ENCODE measurements at regions not wholly inside any gene's neighbourhood (a gene's known extent, or its start where the extent isn't known, plus 50 kb on each side); places are given as distances from the start of the nearest gene placed in this dataset.
"Not testable (repeated sequence)": the region's sequence is repeated elsewhere in the genome, so short reads cannot be mapped to it uniquely, and the experiment has no call there.

DNA sequence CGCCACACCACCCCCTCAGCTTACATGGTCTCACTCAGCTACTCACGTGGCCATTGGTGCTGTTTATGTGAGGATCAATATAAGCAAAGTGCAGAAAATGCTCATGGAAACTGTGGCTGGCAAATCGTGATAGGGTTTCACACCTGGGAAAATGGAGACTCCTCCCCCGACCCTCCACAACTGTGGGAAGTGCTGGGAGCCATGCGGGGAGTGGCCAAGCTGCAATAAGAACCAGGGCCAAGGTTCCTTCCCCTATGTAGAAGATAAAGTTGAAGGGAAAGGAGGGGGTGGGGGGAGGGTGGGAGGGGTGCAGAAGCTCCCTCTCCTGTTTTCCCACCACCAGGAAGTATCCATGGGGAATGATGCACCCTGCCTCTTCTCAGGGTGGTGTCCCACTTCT lies 145.5 kb upstream of the MAMLD1 start:
- DNase-seq: no peak

DNA sequence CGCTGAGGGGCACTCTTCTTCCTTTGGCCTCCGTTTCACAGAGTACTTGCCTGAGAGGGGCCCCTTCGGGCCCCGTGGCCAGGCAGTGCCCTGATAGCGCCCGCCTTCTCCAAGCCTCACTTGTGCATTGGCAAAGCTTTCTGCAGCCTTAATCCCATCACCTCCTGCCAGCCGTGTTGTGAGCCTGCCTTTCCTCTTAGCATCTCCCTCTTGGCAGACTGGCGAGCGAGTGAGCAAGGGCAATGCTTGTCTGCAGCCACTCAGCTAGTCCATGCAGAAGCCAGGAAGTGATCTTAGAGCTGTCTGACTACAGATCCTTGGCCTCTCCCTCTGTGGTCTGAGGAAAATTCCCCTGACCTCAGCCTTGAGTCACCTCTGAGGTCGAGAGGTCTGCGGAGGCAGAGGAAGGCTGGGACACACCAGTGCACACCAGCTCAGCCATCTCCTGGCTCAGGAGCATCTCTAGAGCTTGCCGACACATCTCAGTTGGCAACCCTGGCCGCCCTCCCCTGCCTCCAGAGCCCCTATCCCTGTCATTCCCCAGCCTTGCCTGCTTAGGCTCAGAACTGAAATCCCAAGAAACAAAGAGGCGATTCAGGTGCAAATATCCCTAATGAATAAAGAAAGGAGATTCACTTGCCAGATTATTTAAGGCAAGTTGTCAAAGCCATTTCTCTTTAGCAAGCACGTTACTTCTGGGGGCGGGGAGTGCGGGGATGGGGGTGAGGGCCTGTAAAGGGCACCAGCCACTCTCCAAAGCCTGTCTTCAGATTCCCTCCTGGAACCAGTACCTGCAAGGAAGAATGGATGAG lies 143.5 kb upstream of the MAMLD1 start:
- peak; percentile 55 for DNase-seq

DNA sequence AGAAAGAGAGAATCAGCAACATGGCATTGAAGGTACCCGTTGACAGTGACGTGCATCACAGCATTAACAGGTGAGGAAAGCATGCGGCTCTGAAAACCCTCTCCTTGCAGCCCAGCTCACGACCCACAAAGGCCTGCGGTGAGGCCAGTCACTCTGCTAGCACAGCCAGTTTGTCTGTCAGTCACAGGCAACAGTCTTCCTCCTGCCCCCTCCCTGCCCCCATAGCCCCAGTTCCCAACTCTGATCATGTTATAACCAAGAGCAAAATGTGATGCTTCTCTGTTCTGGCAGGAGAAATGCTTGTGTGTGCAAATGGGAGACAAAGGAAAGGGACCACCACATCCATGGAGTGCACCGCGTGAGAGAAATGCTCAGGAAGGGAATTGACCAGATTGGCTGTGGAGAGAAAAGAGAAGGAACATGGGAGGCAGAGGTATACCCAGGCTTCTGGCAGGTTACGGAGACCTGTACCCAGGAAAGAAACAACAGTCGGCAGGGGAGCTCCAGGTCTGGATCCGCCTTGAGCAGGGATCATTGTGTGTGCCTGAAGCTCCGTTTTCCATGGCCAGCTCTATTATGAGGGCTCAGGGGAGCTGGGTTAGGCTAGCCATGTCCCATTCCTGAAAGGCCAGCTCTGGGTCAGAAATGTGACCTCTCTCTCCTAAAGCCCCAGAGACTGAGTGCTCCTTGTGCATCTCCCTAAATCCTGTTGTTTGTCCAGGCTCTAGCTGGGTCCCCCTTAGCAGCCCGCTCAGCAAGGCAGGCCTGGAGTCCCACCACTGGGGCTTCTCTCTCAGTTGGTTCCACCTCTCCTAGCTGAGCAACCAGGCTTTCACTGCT lies 139.7 kb upstream of the MAMLD1 start:
- no peak for DNase-seq

DNA sequence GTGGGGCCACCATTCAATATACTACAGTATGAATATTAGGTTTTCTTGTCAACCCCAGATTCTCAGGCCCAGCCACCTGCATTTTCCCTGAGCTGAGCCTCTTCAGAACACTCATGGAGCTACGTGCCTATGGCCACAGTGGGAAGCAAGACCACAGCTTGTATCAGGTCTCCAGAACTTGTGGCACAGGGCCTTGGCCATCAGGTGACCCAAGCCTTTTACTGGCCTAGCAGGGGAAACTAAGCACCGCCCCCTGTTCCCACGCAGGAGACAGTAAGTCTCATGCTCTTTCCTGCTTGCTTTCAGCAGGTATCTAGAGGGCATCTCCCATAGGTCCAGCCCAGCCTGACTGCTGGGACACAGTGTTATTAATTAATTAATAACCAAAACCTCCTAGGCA lies 138.4 kb upstream of the MAMLD1 start:
- DNase-seq: no peak

DNA sequence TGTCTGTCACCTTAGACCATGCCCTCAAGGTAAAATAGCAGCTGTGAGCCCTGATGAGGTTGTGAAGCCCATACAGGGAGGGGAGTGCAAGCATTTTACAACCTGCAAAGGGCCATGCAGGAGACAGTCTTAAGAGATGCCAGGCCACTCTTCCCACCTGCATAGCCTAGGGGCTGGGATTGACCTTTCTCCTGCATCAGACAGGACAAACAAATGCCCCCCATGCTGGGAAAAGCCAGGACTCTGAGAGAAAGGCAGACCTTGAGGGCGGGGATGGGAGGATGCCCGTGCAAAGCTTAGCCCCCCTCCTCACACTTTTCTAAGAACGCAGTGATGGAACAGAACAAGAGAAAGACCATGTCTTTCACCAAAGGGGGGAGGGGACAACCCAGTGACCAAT lies 137.9 kb upstream of the MAMLD1 start:
- no peak for DNase-seq

DNA sequence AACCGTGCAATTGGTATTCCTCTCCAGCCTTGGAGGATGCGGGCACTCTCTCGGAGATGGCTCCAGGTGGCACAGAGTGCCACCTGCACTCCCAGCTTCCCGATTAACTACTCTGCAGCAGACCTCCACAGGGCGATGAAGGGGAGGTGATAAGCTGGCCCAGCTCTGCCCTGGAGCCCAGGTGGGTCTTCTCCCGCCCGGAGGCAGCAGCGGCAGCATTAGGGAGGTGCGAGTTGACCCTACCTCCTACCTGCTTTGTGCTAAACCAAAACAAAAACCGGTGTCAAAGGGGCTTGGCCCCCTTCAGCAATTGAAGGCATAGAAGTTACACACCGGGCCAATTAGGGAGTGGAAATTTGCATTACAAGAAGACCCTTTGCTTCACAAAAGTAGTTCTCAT lies 137.4 kb upstream of the MAMLD1 start:
- no peak for DNase-seq

DNA sequence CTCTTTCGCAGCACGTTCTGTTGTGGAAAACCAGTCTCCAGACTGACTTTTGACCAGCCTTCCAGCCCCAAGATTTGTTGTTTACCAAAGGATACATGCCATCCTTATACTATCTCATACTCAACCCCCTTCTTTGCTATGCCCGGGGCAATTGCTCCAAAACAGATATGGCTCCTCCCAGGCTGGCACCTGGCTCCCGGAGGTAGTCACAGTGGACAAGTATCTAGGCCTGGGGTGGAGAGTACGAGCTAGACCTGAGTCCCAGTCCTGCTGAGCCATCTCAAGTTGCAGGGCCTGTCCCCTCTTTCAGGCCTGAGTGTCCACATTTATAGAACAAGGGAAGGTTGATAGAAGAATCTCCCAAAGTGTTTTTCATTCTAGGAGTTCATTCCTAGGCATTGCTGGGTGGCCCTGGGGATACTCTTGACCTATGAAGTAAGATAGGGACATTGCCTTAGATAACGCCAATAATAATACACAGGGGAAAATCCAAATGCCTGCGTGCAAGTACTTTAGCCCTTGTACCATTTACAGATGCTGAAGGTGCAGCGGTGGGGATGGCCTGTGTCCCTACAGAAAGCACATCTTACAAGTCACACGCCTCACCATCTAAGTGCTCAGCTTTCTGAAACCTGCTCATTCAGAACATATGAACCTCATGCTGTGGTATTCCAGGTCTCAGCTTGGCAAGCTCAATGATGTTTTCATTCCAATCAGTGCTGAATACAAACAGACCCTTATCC lies 136.7 kb upstream of the MAMLD1 start:
- DNase-seq: no peak

DNA sequence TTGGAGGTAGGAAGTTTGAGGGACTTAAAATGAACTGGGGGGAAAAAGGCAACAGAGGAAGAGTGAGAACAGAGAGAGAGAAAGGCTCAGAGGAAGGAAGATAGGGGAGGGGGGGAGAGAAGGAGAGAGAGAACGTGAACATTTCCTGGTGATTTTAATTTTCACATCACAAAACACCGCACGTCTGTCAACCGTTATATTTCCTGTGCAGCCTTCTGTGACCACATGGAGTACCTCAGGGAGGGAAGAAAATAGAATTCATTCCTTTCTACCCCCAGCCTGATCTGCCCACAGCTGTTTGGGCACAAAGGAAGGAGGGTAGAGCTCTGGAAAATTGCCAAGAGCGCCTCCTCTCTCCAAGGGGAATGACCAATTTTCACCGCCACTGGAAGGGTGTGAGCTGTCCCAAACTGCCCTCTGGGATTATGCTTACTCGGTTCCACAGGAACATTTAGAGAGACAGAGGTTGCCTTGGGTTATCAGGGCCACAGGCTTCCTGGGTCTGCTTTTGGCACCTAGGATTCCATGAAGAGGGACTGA lies 135.7 kb upstream of the MAMLD1 start:
- DNase-seq: no peak

DNA sequence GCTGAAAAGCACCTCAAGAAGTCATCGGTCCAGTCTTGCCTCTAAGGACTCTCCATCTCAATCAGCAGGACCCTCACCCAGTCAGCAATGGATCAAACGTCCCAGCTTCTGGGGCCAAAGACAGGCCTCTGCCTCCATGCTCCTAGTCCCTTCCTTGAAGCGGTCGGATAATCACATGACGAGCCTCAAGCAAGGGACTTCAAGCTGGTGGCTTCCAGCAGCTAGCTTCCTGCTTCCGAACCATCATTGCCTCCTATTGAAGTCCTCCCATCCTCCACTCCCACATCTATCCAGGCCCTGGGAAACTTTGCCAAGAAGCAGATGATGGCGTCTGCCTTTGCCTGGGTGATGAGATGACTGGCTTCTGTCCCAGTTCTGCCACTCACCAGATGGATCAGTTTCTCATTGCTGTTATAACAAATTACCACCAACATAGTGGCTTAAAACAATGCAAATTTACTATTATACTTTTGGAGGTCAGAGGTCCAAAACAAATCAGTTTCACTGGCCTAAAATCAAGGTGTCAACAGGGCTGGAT lies 135.2 kb upstream of the MAMLD1 start:
- DNase-seq: no peak

DNA sequence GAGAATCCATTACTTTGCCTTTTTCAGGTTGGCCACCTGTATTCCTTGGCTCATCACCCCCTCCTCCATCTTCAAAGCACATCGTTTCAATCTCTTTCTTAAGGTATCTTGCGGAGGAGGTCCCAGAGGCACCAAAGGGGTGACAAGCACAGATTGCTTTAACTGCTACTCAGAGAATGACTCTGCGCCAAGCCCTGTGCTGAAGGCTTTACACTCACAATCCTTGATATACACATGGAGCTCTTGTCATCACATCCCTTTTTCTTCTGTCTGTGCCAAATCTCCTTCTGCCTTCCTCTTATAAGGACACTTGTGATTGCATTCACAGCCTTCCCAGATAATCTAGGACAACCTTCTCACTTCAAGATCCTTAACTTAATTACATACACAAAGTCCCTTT lies 134.7 kb upstream of the MAMLD1 start:
- no peak for DNase-seq

DNA sequence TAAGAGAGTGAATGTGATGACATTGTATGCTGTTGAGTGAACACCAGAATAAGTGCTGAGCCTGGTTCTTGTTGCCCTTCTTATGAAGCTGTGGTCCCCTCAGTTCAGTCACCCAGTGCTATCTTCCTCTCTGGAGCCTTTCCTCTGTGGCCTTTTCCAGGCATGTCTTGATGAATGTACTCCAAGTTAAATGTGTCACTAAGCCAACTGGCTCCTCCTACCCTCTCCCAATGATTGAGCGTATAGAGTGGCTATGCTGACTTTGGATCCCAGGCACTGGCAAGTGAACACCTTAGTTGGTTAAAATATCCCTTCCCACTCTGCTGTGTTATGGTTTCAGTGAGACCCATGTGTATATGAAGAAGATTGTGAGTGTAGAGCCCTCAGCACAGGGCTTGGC lies 134.1 kb upstream of the MAMLD1 start:
- no peak for DNase-seq

DNA sequence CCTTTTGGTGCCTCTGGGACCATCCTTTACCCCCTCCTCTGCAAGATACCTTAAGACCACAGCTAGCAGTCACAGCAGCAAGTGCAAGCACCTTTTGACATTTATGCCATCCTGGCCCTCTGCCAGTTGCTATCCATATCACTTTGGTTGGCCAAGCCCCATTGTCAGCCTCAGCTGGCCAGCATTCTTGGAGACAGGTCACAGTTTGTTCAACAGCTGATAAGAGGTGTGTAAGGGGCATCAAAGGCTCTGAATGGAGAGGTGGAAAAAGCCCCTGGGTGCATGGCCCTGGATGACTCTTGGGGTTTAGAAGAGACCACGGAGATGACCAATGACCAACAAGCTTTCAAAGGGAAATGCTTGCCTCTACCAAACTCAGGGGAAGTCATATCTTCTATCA lies 133.6 kb upstream of the MAMLD1 start:
- DNase-seq: no peak

DNA sequence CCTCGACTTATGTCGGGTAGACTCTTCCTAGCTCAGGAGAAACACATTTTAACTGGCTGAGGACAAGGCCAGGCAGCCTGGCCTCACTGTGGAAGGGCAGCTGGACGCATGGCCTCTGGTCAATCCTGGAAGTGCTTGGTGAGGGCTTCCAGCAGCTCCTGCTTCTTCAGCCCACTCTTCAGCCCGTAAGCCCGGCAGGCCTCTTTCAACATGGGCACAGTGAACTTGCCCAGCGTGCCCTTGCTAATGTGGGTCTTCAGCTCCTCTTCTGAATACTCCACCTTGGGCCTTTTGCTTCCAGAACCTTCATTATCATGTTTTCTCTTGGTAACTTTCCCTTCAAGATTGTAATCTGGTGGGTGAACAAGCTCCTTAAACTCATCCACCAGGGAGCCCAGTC lies 132.2 kb upstream of the MAMLD1 start:
- not testable (repeated sequence) for DNase-seq

DNA sequence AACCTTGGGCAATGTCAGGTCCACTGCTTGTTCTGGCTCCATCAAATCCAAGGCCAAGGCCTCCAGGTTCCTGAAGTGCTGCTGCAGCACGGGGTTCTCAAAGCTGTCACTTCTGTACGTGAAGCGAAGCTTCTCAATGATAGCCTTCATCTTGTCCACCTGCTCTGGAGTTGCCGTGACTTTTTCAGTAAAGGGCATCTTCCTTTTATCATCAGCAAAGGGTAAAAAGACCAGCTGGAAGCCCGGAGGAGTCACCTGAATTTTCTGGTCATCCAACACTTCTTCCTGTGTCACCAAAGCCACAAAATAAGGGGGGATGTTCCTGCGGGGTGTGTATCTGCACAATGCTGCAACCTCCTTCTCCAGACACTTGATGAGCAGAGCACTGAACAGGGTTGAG lies 131.7 kb upstream of the MAMLD1 start:
- DNase-seq: not testable (repeated sequence)

DNA sequence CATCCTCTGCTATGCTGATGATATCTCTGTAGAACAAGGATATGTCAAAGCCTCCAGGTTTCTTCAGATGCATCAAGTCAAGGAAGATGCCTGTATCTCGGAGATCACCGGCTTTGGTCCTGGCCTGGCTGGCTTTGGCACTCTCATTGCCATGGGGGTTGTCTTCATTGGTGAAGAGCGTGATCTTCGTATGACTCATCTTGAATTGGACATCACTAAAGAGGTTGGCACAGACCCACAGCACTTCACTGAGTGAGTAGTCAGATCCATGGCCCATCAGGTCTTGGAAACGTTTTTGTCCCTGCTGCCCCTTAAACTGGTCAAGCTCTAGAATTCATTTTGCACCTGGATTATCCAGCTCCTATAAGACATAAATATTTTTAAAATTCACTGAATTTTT lies 130.9 kb upstream of the MAMLD1 start:
- DNase-seq: not testable (repeated sequence)

DNA sequence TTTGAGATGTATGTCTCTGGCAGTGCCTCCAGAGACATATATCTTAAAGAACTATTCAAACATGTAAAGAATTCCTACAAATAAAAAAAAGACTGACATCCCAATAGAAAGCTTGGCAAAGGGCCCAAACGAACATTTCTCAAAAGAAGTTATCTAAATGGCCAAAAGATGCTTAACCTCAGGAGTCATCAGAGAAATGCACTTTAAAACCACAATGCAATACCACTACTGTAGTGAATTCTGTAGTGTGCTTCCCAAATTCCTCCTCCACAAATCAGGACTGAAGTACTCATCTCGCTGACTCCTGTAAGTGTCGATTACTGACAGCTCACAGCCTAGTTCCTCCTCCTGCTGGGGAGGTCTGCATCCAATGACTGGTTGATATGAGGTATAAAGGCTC lies 129.0 kb upstream of the MAMLD1 start:
- DNase-seq: no peak

DNA sequence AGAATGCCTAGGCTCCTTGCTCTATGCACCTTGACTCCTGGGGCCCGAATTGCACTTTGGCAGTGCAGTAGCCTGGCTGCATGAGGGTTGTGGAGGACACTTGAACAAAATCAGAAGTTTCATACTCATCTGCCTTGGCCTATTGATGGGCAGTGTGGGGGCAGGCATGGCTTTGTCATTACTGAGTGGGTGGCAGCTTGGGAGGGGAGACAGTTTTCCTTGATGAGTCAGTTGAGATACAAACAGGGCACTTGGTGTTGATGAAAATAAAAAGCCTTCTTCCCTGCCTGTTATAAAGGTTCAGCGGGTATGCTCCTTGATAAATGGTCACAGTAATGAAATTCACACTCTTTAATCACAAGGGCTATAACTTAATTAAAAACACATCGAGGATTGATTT lies 126.8 kb upstream of the MAMLD1 start:
- DNase-seq: peak; percentile 7

DNA sequence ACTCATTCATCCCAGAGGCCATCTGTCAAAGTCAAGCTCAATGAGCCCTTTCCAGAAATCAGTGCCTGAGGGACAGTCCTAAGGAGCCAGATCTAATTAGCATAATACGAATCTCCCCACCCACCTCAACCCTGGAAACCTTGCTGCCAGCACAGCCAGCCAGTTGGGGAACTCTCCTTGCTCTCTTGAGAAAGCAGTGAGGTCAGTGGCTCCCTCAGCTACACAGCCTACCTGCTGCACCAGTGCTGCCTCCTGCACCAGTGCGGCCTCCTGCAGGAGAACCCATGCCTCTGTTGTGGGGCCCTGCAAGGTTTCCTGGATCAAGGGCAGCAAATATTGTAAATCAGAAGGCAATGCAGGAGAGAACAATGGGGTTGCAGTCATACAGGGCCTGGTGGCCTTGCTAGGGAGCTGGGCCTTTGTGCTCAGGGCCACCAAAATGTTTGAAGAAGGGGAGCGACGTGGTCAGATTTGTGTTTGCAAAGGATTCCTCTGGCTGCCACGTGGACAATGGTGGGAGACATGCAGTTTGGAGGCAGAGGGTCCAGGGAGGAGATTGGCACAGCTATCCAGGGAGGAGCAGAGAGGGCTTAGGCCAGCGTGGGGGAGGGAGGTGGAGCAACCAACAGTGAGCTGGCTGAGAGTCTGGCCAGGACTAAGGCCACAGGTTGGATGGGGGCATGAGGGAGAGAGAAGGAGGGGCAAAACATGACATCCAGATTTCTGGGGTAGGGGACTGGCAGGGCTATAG lies 124.3 kb upstream of the MAMLD1 start:
- DNase-seq: no peak

DNA sequence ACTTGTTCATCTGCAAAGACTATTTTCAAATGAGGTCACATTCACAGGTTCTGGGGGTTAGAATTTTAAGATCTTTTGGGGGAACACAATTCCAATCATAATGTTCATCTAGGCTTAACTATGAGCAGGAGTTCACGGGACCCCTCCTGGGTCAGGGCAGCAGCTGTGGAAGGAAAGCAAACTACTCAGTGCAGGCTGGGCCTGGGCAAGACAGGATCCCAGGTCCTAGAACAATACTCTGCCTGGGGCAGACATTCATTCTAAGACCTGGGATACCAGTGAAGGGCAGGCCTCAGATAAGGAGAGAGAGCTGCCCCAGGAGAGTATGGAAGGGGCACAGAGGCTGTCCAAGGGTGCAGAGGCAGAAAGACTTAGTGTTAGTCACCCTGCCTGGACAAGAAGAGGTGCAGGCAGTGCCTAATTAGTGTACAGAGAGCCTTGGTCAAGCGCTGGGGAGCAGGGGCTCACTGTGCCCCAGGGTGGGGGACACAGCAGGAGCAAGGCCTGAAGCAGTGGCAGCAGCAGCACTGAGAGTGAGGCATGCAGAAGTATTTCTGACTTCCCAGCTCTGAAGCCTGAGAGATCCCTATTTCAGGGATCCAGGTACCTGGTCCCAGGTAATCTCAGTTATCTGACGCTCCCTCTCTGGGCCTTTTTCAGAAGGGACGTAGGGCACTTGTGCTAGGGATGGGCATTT lies 123.0 kb upstream of the MAMLD1 start:
- no peak for DNase-seq

DNA sequence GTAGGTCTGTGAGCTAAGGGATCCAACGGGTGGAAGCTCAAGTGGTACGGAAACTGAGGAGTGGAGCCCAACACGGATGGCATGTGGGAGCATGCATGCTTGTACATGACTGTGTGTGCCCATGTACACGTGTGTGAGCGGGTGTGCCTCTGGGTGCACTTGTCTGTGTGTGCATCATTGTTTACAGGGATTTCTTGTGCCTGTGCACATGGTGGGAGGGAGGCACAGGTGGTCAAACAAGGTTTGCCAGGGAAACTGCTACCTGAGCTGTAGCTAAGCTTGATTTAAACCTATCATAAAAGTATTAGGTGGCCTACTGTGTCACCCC lies 122.5 kb upstream of the MAMLD1 start:
- DNase-seq: no peak

DNA sequence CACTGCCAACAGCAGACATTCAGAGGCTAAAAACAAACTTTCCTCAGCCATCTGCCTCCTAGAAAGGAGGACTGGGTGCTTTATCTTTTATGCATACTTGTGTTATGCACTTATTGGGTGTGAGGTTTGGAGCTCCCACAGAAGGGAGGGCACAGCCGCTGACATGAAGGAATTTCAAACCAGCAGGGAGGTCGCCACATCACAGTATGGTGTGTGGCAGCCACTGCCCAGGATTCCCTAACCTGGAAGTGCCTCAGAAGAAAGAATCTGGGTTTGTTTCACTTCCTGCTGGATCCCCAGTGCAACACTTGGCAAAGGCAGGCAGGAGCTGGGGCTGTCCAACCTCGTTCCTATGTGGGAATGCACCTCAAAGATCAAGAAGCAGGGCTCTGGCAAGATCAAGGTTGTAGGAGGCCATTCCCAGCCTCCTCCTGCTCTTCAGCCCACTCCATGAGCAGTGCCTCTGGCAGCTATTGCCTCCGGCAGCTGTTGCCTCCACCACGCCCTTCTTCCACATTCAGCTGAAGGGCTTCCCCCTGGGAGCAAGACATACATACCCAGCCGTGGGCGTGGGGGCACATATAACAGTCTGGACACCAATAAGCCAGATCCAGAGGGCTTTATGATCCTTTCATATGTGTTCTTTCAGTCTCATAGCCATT lies 109.0 kb upstream of the MAMLD1 start:
- no peak for DNase-seq
